ENCODE measurements at regions not wholly inside any gene's neighbourhood (a gene's known extent, or its start where the extent isn't known, plus 50 kb on each side); places are given as distances from the start of the nearest gene placed in this dataset.

- no peaks in the 10 kb centered on the region for H4K20me1 ChIP-seq (replicated peaks in 1 of 2; ENCODE audit: control insufficient read depth in 1 of 2, insufficient read depth in 2 of 2, low read length in 2 of 2)
- H2BK12ac ChIP-seq (ENCODE audit: low read depth, low read length): no peak overlapping the region
- WGBS, 2 experiments (ENCODE audit: extremely low coverage in 1 of 2, insufficient coverage in 1 of 2, insufficient read length in 1 of 2, insufficient replicate concordance in 2 of 2, low coverage in 1 of 2, low lambda C conversion rate in 2 of 2, missing lambda C conversion rate in 1 of 2): 92% methylated on average over 2 of the region's 2 CpGs; no CpG with 5 or more reads in 1 of the 2 experiments
- no peak overlapping the region for H2BK20ac ChIP-seq (ENCODE audit: low read length)
- H3K79me2 ChIP-seq (ENCODE audit: control insufficient read depth in 1 of 2, insufficient read depth in 2 of 2, low read length in 2 of 2): no peaks in the 10 kb centered on the region
- ChIA-PET CTCF (ENCODE audit: partially characterized antibody) (interaction anchor here (1.0 kb wide), 1 partner anchor 20 kb away, joined by 3 read pairs; no protein-coding TSS in a partner anchor), POLR2A (ENCODE audit: partially characterized antibody) (no interaction called here)
- no peaks in the 10 kb centered on the region for H3K27me3 ChIP-seq (replicated peaks in 1 of 4; ENCODE audit: control insufficient read depth in 3 of 4, extremely low read depth in 1 of 4, insufficient read depth in 3 of 4, low read length in 3 of 4)
- H2AK5ac ChIP-seq (ENCODE audit: low read depth, low read length): no peak overlapping the region
- H3K36me3 ChIP-seq (ENCODE audit: control insufficient read depth in 2 of 4, insufficient read depth in 4 of 4, low read length in 3 of 4): no peaks in the 10 kb centered on the region
- H3K4ac ChIP-seq (replicated peaks; ENCODE audit: insufficient read length, low read depth, low read length): no peak overlapping the region
- H3K56ac ChIP-seq (replicated peaks; ENCODE audit: insufficient read length, low read depth, low read length): no peak overlapping the region
- H2AFZ ChIP-seq (ENCODE audit: low read length): no peak overlapping the region
- DNase-seq (ENCODE audit: low read depth in 1 of 2, low spot score in 2 of 2): no peak
- no peak for TF ChIP-seq MAFK (IDR thresholded peaks at IDR 0.05; ENCODE audit: low read depth, low read length)
- no peak for TF ChIP-seq BACH1 (IDR thresholded peaks at IDR 0.05; ENCODE audit: low read length)
- TF ChIP-seq BCL11A (IDR thresholded peaks at IDR 0.05; ENCODE audit: low read depth in 2 of 2, low read length in 2 of 2): no peak
- TF ChIP-seq SP1 (IDR thresholded peaks at IDR 0.05; ENCODE audit: low read depth, low read length): no peak
- TF ChIP-seq EZH2 (IDR thresholded peaks at IDR 0.05; ENCODE audit: low read depth, low read length, severe bottlenecking): no peak
- H3K4me3 ChIP-seq (ENCODE audit: extremely low read depth in 1 of 4, insufficient read depth in 2 of 4, low read depth in 3 of 4, low read length in 4 of 4): no peak overlapping the region
- H2BK5ac ChIP-seq (ENCODE audit: low read depth, low read length): no peak overlapping the region
- H4K91ac ChIP-seq (replicated peaks; ENCODE audit: insufficient read length, low read length): no peak overlapping the region
- no peak overlapping the region for H3K9ac ChIP-seq (replicated peaks in 1 of 4; ENCODE audit: extremely low read depth in 1 of 4, low read depth in 3 of 4, low read length in 3 of 4)
- no peak overlapping the region for H3K14ac ChIP-seq (ENCODE audit: insufficient read length)
- no peak overlapping the region for H2BK15ac ChIP-seq (ENCODE audit: low read length)
- no peak overlapping the region for H4K5ac ChIP-seq (ENCODE audit: insufficient read length, low read depth, low read length)
- no peaks in the 10 kb centered on the region for H3K4me1 ChIP-seq (replicated peaks in 1 of 4; ENCODE audit: control insufficient read depth in 3 of 4, insufficient read depth in 4 of 4, low read length in 3 of 4)
- no peak overlapping the region for H3K18ac ChIP-seq (ENCODE audit: extremely low read depth, low read length)
- no peaks in the 10 kb centered on the region for H3K23me2 ChIP-seq (ENCODE audit: low read depth, low read length)
- FAIRE-seq: no peak
- no peak overlapping the region for H3K27ac ChIP-seq (ENCODE audit: low read depth, low read length)
- peak overlapping the region; percentile 15; the same call in 1 of the 2 replicates for H4K8ac ChIP-seq (ENCODE audit: extremely low read depth, insufficient read depth, low read length)
- no peak overlapping the region for H2BK120ac ChIP-seq (replicated peaks; ENCODE audit: low read depth, low read length)
- no peaks in the 10 kb centered on the region for H3K9me3 ChIP-seq (ENCODE audit: insufficient read depth in 2 of 2, low read depth in 1 of 2, low read length in 1 of 2)
- H3K79me1 ChIP-seq (ENCODE audit: low read depth, low read length): no peaks in the 10 kb centered on the region
- no peak overlapping the region for H3K23ac ChIP-seq (ENCODE audit: insufficient read length)
- H3K4me2 ChIP-seq (ENCODE audit: insufficient read depth in 1 of 2, low read depth in 2 of 2, low read length in 2 of 2): no peak overlapping the region
Observed at GRCh38 chr6:104656235-104656634, 203.5 kb downstream of the HACE1 start.

Data from H1 (cell line).